WTC11 (cell line): ENCODE measurements at regions not wholly inside any gene's neighbourhood (a gene's known extent, or its start where the extent isn't known, plus 50 kb on each side); places are given as distances from the start of the nearest gene placed in this dataset.

Source experiments
- ATAC-seq: fragments of 200-7000 bp; cut with Tn5 transposase; 2 replicates; pipeline ENCODE4 v1.10.0; 2021; ENCODE audit warnings: mild to moderate bottlenecking, moderate library complexity
- CTCF ChIA-PET: fragments of 300-600 bp; sonication (Branson Sonifier 250); formaldehyde crosslinking; loops from one replicate; lab custom pipeline; 2021; ENCODE audit warnings: antibody characterized with exemption; lab: Charles Lee
- POLR2A ChIA-PET: fragments of 350-600 bp; sonication (Branson Sonifier 250); formaldehyde crosslinking; loops from one replicate; lab custom pipeline; 2021; ENCODE audit warnings: antibody characterized with exemption; lab: Charles Lee
- DNase-seq: peaks from one replicate; pipeline ENCODE4 v3.0.0; 2021; ENCODE audit warnings: low spot score
- H3K27ac Mint-ChIP-seq: 2 replicates; pipeline ENCODE4 v1.8.0; 2021; ENCODE audit warnings: mixed read lengths
- H3K27me3 Mint-ChIP-seq: 2 replicates; pipeline ENCODE4 v1.8.0; 2021; ENCODE audit warnings: low read depth, mild to moderate bottlenecking, moderate library complexity, mixed read lengths
- H3K36me3 Mint-ChIP-seq: 2 replicates; pipeline ENCODE4 v1.8.0; 2021; ENCODE audit warnings: mixed read lengths
- H3K4me1 Mint-ChIP-seq: 2 replicates; pipeline ENCODE4 v1.8.0; 2022; ENCODE audit warnings: mixed read lengths
- H3K4me3 Mint-ChIP-seq: 2 replicates; pipeline ENCODE4 v1.8.0; 2021; ENCODE audit warnings: mild to moderate bottlenecking, moderate library complexity, mixed read lengths
- H3K9me3 Mint-ChIP-seq: 2 replicates; pipeline ENCODE4 v1.8.0; 2021; ENCODE audit warnings: mixed read lengths
- CREB1 ChIP-seq: sonication (generic); formaldehyde crosslinking; IDR thresholded peaks from 2 replicates; pipeline ENCODE4 v1.8.0; 2023; ENCODE audit warnings: mild to moderate bottlenecking, missing genetic modification reagents
- E2F5 ChIP-seq: sonication (generic); formaldehyde crosslinking; IDR thresholded peaks from 2 replicates; pipeline ENCODE4 v1.8.1; 2022; ENCODE audit warnings: mild to moderate bottlenecking, moderate library complexity, missing genetic modification reagents
- FOXK1 ChIP-seq: sonication (generic); formaldehyde crosslinking; IDR thresholded peaks from 2 replicates; pipeline ENCODE4 v1.8.0; 2022; ENCODE audit warnings: mild to moderate bottlenecking, moderate library complexity, missing genetic modification reagents
- JAZF1 ChIP-seq: fragments of 250-450 bp; sonication (Bioruptor Pico); IDR thresholded peaks from 2 replicates; pipeline ENCODE4 v1.9.0; 2021; ENCODE audit warnings: moderate library complexity, mild to moderate bottlenecking, inconsistent platforms
- KAT7 ChIP-seq: sonication (generic); formaldehyde crosslinking; IDR thresholded peaks from 2 replicates; pipeline ENCODE4 v1.8.1; 2023; ENCODE audit warnings: missing genetic modification reagents, mild to moderate bottlenecking, borderline replicate concordance
- NFATC4 ChIP-seq: fragments of 250-450 bp; sonication (Bioruptor Pico); IDR thresholded peaks from 2 replicates; pipeline ENCODE4 v1.9.0; 2021; ENCODE audit warnings: mild to moderate bottlenecking
- RORB ChIP-seq: fragments of 250-450 bp; sonication (Bioruptor Pico); IDR thresholded peaks from 2 replicates; pipeline ENCODE4 v1.9.0; 2021; ENCODE audit warnings: mild to moderate bottlenecking
- ZBTB21 ChIP-seq: sonication (generic); formaldehyde crosslinking; IDR thresholded peaks from 2 replicates; pipeline ENCODE4 v1.8.1; 2023; ENCODE audit warnings: mild to moderate bottlenecking, missing genetic modification reagents, borderline replicate concordance
- ZNF121 ChIP-seq: sonication (generic); formaldehyde crosslinking; IDR thresholded peaks from 2 replicates; pipeline ENCODE4 v1.8.0; 2023; ENCODE audit warnings: missing genetic modification reagents
- ZNF138 ChIP-seq: sonication (generic); formaldehyde crosslinking; conservative IDR thresholded peaks from 2 replicates; pipeline ENCODE4 v1.8.1; 2022; ENCODE audit warnings: mild to moderate bottlenecking, moderate library complexity, missing genetic modification reagents
- ZNF263 ChIP-seq: sonication (generic); formaldehyde crosslinking; IDR thresholded peaks from 2 replicates; pipeline ENCODE4 v1.8.1; 2022; ENCODE audit warnings: low read depth, mild to moderate bottlenecking, moderate library complexity, missing genetic modification reagents
- ZNF396 ChIP-seq: fragments of 250-450 bp; sonication (Bioruptor Pico); IDR thresholded peaks from 2 replicates; pipeline ENCODE4 v1.8.0; 2021; ENCODE audit warnings: mild to moderate bottlenecking, moderate library complexity, borderline replicate concordance
- ZNF423 ChIP-seq: fragments of 250-450 bp; sonication (Bioruptor Pico); IDR thresholded peaks from 2 replicates; pipeline ENCODE4 v2.1.2; 2022; ENCODE audit warnings: mild to moderate bottlenecking, moderate library complexity
- ZNF425 ChIP-seq: fragments of 250-450 bp; sonication (Bioruptor Pico); conservative IDR thresholded peaks from 2 replicates; pipeline ENCODE4 v1.9.0; 2021; ENCODE audit warnings: mild to moderate bottlenecking
- TF ChIP-seq, protein P1 (sequence below): sonication (generic); formaldehyde crosslinking; conservative IDR thresholded peaks from 2 replicates; pipeline ENCODE4 v1.8.1; 2022; ENCODE audit warnings: mild to moderate bottlenecking, missing genetic modification reagents
- TF ChIP-seq, protein P2 (sequence below): sonication (generic); formaldehyde crosslinking; IDR thresholded peaks from 2 replicates; pipeline ENCODE4 v1.8.0; 2022; ENCODE audit warnings: mild to moderate bottlenecking, missing genetic modification reagents
- TF ChIP-seq, protein P3 (sequence below): fragments of 250-450 bp; sonication (Bioruptor Pico); IDR thresholded peaks from 2 replicates; pipeline ENCODE4 v2.1.2; 2022; ENCODE audit warnings: mild to moderate bottlenecking, moderate library complexity
- TF ChIP-seq, protein P4 (sequence below): sonication (generic); formaldehyde crosslinking; IDR thresholded peaks from 2 replicates; pipeline ENCODE4 v1.8.1; 2022; ENCODE audit warnings: mild to moderate bottlenecking, missing genetic modification reagents, moderate library complexity, borderline replicate concordance

- POLR2A ChIA-PET, result no interaction called here
- H3K4me3 Mint-ChIP-seq, result no peak overlapping the region
- CTCF ChIA-PET, result no interaction called here
- ATAC-seq, result no peak
- H3K27ac Mint-ChIP-seq, result no peak overlapping the region
- no peak for TF ChIP-seq KAT7
- TF ChIP-seq, protein P1, sequence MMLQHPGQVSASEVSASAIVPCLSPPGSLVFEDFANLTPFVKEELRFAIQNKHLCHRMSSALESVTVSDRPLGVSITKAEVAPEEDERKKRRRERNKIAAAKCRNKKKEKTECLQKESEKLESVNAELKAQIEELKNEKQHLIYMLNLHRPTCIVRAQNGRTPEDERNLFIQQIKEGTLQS, result no peak
- no peak for TF ChIP-seq RORB (CRISPR knock-in tag)
- TF ChIP-seq CREB1 (CRISPR knock-in tag), result no peak
- no peak for TF ChIP-seq FOXK1 (CRISPR knock-in tag)
- TF ChIP-seq ZNF425 (CRISPR knock-in tag), result no peak
- TF ChIP-seq ZNF263 (CRISPR knock-in tag), result no peak
- TF ChIP-seq, protein P2, sequence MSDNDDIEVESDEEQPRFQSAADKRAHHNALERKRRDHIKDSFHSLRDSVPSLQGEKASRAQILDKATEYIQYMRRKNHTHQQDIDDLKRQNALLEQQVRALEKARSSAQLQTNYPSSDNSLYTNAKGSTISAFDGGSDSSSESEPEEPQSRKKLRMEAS (CRISPR knock-in tag), result no peak
- no peak for TF ChIP-seq NFATC4 (CRISPR knock-in tag)
- no peak for TF ChIP-seq ZNF121
- TF ChIP-seq ZNF138 (CRISPR knock-in tag), result no peak
- no peak for TF ChIP-seq E2F5 (CRISPR knock-in tag)
- no peaks in the 10 kb centered on the region; the same call in 1 of the 2 replicates for H3K27me3 Mint-ChIP-seq
- H3K4me1 Mint-ChIP-seq, result no peaks in the 10 kb centered on the region
- no peak for DNase-seq
- no peaks in the 10 kb centered on the region for H3K36me3 Mint-ChIP-seq
- H3K9me3 Mint-ChIP-seq, result no peaks in the 10 kb centered on the region
These were observed 247.6 kb downstream of the PAPSS1 start for GRCh38 chr4:107472265-107472948.

- POLR2A ChIA-PET, result no interaction called here
- H3K27ac Mint-ChIP-seq, result no peak overlapping the region
- H3K27me3 Mint-ChIP-seq, result no peaks in the 10 kb centered on the region; the same call in 1 of the 2 replicates
- no peak for ATAC-seq
- no peak overlapping the region for H3K4me3 Mint-ChIP-seq
- TF ChIP-seq, protein P3, sequence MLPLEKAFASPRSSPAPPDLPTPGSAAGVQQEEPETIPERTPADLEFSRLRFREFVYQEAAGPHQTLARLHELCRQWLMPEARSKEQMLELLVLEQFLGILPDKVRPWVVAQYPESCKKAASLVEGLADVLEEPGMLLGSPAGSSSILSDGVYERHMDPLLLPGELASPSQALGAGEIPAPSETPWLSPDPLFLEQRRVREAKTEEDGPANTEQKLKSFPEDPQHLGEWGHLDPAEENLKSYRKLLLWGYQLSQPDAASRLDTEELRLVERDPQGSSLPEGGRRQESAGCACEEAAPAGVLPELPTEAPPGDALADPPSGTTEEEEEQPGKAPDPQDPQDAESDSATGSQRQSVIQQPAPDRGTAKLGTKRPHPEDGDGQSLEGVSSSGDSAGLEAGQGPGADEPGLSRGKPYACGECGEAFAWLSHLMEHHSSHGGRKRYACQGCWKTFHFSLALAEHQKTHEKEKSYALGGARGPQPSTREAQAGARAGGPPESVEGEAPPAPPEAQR (CRISPR knock-in tag), result no peak
- TF ChIP-seq JAZF1 (CRISPR knock-in tag) (no peak), ZNF423 (no peak), ZBTB21 (CRISPR knock-in tag) (no peak), ZNF396 (no peak)
- TF ChIP-seq, protein P4, sequence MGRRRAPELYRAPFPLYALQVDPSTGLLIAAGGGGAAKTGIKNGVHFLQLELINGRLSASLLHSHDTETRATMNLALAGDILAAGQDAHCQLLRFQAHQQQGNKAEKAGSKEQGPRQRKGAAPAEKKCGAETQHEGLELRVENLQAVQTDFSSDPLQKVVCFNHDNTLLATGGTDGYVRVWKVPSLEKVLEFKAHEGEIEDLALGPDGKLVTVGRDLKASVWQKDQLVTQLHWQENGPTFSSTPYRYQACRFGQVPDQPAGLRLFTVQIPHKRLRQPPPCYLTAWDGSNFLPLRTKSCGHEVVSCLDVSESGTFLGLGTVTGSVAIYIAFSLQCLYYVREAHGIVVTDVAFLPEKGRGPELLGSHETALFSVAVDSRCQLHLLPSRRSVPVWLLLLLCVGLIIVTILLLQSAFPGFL (CRISPR knock-in tag), result no peak
- TF ChIP-seq, all 79 proteins: peak for 0
- CTCF ChIA-PET, result no interaction called here
- no peaks in the 10 kb centered on the region for H3K4me1 Mint-ChIP-seq
- no peaks in the 10 kb centered on the region for H3K9me3 Mint-ChIP-seq
- no peak for DNase-seq
- no peaks in the 10 kb centered on the region for H3K36me3 Mint-ChIP-seq
These were observed 249.9 kb downstream of the PAPSS1 start for GRCh38 chr4:107470173-107470572.
